NCI-H460 (cell line): ENCODE measurements at regions not wholly inside any gene's neighbourhood (a gene's known extent, or its start where the extent isn't known, plus 50 kb on each side); places are given as distances from the start of the nearest gene placed in this dataset.
"Not testable (repeated sequence)": the region's sequence is repeated elsewhere in the genome, so short reads cannot be mapped to it uniquely, and the experiment has no call there.

ENCODE experiments used
- DNase-seq: peaks from one replicate; pipeline ENCODE4 v3.0.0-alpha.2; 2016; ENCODE audit warnings: low read depth; ENCODE audit errors: extremely low read depth

DNA sequence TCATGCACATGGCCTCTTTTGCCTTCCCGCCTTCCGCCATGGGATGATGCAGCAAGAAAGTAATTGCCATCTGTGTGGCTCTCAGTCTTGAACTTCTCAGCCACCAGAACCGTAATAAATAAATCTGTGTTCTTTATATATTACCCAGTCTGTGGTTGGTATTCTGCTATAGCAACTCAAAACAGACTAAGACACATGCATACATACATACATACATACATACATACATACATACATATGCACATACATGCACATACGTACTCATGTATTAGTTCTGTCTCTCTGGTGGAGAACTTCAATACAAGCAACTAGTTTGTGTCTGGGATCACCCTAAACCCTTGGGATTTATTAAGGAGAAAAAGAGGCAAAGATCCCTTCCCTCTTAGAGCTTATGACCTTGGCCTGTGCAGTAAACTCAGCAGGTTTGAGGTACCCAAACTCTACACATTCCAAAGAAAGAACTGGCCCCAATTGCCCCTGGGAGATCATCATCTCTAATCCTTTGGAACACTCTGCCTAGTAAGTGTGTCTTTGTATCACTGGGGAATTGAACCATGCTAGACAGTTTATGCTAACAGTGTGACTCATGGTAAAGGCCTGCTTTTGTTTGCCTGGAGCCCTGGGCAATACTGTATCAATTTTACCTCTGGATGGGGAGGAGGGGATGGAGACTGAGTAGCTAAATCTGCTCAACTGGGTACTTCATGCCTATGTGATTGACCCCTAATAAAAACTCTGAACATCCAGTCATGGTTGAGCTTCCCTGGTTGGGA is 115.6 kb upstream of the LMCD1 start:
- no peak for DNase-seq

DNA sequence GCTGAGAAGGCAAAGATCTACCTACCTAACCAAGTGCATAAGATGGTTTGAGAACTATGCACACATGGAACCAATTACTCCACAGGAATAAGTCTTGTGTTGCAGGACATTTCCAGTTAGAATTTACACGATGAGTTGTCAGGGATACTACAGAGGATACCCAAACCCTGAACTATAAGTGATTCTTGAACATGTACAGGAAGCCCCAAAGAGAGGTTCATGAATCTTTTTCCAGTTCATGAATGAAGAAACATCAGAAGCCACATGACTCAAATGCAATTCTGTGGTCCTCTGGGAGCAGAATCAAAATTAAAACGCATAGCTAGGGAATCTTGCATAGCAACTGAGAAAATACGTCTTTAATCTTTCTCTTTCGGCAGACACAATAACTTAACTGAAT is 114.1 kb upstream of the LMCD1 start:
- no peak for DNase-seq

DNA sequence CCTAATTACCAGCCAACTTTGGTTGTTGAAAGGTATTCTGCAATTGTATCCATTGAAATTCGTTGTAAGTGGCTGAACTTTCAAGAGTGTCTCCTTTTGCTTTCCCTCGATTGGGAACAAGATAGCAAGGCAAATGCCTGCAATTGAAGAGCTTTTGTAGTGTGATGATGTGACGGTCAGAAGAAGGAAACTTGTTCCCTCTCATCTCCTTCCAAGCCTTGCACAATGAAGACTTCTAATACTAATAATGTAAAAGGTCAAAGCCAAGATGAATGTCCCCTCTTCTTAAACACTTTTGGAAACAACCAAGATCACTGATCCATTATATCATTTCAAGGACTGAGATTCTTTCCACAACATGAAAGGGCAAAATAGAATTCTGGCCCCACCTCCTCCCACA is 101.9 kb upstream of the LMCD1 start:
- DNase-seq, result no peak

DNA sequence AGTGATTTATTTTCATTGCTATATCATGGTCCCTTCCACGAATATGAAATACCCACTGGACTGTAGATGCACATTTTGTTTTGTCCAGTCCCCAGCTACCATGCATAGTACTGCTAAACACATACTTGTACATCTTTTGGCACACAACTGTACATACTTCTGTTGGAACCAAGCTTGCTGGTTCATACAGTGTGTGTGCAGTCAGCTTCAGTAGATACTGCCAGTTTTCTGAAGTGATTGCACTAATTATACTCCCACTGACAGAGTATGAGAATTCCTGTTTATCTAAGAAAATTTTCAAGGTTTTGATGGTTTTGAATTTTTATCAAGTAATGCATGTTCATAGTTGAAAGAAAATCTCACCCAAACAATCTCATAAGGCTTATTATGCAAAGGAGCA is 100.7 kb upstream of the LMCD1 start:
- no peak for DNase-seq

DNA sequence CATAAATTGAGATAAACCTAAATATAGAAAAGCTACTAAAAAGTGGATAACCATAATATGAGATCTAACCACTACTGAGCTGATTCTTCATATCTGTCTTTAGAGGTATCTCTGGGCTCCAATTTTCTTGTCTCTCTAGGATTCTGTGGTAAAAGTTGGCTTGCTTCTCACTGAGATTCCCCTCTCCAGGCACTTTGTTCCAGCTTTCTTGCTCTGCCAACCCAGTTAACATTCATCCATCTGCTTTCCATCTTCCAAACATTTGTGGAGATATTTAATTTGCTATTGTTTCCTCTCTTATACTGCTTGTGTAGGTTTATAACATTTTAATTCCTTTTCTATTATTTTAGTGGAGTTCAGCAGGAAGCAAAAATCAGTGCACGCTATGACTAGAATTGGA is 97.6 kb upstream of the LMCD1 start:
- DNase-seq, result no peak

DNA sequence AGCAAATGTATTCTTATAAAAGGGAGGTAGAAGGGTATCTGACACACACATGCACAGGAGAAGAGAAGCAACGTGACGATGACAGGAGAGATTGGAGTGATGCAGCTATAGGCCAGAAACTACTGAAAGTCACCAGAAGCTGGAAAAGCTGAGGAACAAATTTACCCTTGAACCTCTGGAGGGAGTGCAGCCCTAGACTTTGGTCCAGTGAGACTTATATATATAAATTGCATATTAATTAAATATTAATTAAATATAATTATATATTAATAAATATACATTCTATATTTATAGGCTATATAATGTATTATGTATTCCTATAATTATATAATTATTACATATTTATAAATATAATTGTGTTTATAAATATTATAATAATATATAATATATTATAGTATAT is 96.5 kb upstream of the LMCD1 start:
- no peak for DNase-seq

DNA sequence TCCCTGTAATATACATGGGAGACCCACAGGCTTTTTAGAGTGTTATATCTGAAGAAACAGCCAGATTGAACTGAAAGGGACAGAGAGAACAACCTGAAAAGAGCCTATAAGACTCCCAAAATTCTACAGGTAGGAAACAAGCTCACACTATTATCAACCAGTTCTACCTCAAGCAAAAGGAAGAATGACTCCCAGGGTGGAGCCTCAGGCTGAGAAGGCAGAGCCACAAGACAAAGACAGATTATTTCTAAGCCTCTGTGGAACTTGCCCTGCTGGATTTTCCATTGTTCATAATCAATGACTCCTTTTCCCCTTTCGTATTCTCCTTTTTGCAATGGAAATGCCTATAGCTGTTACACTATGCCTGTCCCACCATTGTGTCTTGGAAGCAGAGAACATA is 95.1 kb upstream of the LMCD1 start:
- DNase-seq, result no peak

DNA sequence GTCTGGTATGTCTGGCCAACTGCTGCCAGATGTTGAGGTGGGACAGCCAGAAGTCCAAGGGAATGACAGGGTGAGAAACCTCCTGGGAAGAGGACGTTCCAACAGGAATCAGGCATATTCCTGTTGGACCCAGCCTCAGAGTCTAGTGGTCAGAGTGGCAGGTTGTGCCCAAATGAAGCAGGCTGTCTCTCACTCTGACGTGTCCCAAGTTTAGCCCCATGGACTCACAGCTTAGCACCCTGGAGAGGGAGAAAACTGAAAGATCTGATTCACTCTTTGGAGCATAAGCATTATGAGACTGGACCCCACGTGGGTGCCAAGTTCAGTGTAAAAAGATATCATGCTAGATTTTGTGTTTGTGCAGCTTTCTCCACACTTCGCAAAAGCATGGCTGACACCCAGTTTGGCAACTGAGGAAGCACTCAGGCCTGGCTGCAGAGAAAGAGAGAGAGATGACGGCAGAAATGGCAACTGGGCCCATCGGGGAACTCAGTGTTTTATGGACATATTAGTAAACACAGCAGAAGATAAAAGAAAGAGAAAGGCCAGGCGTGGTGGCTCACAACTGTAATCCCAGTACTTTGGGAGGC is 88.2 kb upstream of the LMCD1 start:
- no peak for DNase-seq

DNA sequence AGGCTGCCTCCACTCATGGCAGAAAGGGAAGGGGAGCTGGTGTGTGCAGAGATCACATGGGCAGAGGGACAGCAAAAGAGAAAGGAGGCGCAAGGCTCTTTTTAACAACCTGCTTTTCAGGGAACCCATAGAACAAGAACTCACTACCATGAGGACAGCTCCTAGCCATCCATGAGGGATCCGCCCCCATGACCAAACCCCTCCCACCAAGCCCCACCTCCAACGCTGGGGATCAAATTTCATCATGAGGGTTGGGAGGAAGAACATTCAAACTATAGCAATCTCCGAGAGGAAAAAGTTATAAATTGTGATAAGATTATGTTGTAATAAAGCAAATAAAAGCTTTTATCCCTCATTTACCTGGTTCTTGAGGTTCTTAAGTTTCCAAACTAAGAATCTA is 84.7 kb upstream of the LMCD1 start:
- DNase-seq, result peak; percentile 19

DNA sequence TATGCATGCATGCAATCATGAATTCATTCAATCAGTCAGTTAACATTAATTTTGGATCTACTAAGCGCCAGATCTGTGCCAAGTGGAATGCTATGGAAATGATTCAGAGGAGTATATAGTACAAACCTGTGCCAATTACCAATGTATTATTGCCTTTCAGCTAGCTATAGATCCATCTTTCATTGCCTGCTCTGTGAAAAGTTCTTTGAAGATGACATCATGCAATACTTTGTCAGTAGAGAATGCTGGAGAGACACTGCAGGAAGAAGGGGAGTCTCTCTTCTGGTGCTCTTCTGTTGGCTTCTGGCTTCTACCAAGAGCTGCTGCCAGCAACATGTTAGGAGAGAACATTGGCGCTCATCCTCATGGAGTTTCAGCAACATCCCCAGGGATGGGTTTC is 81.0 kb upstream of the LMCD1 start:
- DNase-seq, result no peak

DNA sequence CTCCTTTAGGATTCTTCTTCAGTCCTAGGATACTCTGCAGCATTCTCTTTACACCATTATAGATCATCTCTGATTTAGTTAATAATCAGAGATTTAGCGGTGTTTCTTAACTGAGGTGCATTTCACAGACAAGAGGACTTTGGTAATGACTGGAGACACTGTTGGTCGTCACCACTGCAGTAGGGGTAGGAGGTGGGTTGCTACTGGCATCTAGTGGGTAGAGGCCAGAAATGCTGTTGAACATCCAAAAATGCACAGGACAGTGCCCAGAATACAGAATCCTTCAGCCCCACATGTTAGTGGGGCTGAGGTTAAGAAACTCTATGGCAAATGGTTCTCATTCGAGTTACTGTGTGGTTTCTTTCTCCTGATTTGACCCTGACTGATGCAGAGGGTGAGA is 80.4 kb upstream of the LMCD1 start:
- DNase-seq, result no peak

DNA sequence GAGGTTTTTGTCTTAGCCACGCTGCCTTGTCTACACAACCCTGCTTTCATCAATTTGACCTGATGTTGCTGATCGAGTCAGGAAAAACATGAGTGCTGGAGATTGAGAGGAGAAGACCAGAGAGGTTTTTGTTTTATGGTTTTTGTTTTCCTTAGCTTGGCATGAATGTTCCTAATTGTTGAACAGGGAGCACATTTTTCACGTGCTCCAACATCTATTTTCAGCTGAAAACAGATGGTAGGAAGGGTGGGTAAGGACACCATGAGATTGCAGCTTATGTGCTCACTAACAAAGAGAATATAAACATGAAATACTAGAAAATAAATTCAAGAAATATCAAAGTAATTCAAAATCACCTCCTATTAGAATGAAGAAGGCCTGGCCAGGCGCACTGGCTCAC is 79.9 kb upstream of the LMCD1 start:
- no peak for DNase-seq

DNA sequence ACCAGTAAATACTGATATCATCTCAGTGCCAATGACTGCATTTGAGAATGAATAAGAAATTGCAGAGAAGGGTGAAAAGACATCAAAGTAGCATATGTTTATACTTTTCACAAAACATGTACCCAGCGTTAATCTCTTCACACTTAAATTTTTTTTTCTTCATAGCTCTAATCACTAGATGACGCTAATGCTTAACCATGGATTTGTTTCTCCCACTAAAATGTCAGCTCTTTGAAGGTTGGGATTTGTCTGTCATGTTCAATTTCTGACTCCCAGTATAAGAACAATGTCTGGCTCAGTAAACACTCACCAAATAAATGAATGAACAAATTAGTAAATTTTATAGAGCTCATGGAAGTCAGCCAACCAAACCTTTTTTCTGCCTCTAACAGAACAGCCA is 78.3 kb upstream of the LMCD1 start:
- no peak for DNase-seq

DNA sequence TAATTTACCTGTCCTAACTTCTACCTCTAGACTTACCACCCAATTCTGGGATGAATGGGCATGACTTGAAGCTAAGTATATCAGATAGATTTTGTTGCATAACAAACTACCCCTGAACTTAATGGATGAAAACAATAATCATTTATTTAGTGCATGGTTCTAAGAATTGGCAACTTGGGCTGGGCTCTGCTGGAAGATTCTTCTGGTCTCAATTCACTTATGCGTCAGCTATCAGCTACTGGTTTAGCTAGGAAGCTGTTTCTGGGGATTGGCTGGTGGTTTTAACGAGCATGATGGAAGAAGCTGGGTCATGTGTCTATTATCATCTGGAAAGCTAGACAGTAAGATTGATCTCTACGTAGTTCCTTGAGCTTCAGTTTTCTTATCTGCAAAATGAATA is 77.3 kb upstream of the LMCD1 start:
- no peak for DNase-seq

DNA sequence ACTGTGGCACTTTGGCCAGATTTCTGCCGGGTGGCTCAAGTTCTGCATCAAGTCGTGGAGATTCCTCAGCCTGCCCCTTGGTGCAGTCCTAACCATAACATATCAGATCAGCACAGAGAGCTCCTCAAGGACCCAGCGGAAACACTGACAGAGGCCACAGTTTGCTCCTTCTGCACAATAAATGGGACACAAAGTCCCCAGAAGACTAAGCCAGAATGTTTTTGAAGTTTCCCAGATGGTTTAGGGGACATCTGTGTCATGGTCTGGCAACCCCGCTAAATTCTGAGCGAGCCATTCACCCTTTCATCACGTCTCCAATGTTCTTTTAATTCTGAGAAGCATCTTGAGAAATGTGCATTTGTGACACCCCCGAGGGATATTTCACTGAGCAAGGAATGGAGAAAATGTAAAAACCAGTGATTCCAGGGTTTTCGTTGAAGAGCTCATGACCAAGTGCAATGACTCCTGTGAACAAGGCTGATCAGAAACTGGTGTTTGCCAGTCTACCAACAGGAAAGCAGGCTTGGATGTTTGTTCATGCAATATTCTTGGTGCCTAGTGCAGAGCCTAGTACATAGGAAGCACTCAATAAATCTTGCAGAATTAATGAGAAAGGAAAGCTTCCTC is 64.8 kb upstream of the LMCD1 start:
- DNase-seq, result no peak

DNA sequence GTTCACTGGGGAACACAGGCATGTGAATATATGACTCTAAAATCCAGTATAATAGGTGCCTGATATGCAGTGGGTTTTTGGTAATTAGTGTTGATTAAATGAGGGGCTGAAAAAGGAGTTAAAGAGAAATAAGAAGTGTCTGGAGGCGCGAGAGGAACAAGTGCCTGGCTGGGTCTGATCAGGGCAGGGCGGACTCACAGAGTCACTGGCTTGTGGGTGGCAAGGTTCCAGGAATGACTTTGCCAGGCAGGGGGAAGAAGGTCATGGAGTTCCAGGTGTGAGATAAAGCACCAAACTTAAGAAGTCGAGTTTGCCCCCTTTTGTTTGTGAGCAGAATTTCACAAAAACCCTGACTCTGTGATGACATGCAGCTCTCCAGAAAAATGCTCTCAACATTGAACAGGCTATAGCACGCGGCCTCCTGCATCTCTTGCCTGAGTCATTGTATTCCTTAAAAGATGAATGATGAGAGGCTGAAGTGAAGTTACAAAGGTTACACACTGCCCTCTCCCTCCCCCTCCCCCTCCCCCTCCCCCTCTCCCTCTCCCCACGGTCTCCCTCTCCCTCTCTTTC is 63.0 kb upstream of the LMCD1 start:
- DNase-seq, result no peak

DNA sequence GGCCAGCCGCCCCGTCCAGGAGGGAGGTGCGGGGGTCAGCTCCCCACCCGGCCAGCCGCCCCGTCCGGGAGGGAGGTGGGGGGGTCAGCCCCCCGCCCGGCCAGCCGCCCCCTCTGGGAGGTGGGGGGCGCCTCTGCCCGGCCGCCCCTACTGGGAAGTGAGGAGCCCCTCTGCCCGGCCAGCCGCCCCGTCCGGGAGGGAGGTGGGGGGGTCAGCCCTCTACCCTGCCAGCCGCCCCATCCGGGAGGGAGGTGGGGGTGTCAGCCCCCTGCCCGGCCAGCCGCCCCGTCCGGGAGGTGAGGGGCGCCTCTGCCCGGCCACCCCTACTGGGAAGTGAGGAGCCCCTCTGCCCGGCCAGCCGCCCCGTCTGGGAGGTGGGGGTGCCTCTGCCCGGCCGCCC is 61.5 kb upstream of the LMCD1 start:
- DNase-seq, result not testable (repeated sequence)

DNA sequence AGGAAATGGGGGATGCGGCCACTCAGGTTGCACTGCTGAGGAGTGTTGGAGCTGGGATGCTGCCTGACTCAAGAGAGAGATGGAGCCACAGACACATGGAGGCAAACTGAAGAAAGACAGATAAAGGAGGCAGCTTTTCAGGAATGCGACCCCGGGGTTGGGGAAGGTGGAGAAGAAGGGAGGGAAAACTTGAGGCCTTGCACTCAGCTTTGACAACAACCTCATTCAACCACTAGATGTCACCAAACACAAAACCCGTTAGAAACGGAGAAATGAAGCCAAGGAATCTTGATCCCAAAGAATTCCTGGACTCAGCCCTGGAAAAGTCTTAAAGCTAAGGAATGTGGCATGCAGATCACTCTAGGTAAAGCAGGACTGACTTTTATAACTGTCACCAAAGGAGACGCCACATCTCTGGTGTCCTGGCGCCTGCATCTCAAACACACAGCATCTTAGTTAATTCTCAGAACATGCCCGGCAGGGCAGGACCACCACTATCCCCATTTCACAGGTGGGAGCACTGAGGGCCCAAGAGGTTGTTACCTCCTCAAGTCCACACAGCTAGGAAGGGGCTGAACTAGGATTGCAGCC is 59.6 kb upstream of the LMCD1 start:
- DNase-seq, result peak; percentile 63

DNA sequence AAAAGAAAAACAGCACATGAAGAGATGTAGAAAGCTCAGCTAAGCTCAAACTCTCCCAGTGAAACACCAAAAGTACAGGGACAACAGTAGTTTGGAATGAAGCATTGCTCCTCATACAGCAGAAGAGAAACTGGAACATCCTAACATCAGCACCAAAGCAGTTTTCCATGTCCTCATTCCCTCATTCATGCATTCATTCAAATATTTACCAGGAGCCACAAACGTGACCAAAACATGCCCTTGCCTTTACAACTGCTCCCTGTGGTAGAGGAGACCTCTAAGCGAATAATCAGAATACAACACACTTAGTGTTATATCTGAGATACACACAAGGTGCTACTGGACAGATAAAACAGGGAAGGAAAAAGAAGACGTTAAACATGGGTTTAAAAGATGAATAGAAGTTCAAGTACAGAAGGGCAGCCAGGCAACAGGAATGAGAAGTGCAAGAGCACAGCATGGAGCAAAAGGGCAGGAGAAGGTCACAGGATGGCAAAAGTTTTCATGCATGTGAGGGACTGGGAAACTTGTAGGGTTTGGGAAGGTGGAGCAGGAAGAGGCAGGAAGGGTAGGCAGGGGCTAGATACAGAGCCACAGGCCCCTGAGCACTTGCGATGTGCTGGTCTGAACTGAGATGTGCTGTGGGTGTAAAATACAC is 58.5 kb upstream of the LMCD1 start:
- no peak for DNase-seq

DNA sequence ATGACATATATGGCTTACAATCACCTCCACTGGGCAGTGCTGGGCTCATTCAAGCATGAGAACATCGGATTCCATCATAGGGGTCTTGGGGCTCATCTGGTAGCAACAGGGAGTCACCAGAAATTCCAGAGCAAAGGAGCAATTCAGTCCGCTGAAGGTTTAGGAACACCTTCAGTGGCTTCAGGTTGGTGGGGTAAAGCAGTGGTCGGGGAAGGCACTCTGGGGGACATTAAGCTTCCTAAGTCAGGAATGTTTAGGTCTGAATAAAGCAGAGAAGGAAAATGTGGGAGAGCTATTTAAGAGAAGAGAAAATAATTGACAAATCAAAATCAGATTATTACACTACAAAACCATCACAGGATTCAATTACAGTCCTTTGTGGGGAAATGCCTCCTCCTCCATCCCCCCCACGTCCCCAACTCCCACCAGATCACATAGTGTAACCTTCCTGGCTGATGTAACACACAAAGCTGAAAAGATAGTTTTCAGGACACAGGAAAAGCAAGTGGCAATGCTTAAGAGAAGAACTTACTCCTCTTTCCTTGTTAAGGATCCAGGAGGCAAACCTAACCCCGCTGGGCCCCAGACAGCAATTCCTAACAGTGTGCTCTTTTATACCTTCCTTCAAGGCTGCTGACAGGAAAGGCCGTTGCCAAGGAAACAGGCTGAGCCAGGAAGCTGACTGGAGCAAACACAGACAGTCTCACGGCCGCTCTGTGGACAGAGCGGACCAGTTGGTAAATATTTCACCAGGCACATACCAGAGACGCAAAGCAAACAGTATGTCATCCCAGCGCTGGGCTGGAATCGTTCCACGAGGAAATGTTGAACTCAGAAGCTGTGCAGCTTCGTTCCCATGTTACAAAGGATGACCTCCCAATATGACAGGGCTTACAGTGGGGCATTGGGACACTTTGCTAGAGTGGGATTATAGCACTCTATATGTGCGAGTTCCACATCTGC is 57.5 kb upstream of the LMCD1 start:
- DNase-seq, result peak; percentile 91
